ENCODE measurements at regions not wholly inside any gene's neighbourhood (a gene's known extent, or its start where the extent isn't known, plus 50 kb on each side); places are given as distances from the start of the nearest gene placed in this dataset.

- TF ChIP-seq CTCF (IDR thresholded peaks at IDR 0.05) (no peak), POLR2A (IDR thresholded peaks at IDR 0.05) (no peak)
Observed at GRCh38 chr21:15968776-15969310, 239.1 kb downstream of the USP25 start.
